PC-9 (cell line): ENCODE measurements at regions not wholly inside any gene's neighbourhood (a gene's known extent, or its start where the extent isn't known, plus 50 kb on each side); places are given as distances from the start of the nearest gene placed in this dataset.

Experiments
- CTCF ChIP-seq: fragments of 200-600 bp; sonication (generic); conservative IDR thresholded peaks from 2 replicates; pipeline ENCODE4 v1.6.1; 2017; ENCODE audit warnings: mixed run types, antibody characterized with exemption, mild to moderate bottlenecking, moderate library complexity
- EZH2 ChIP-seq: fragments of 200-600 bp; sonication (generic); IDR thresholded peaks from 2 replicates; pipeline ENCODE4 v1.8.0; 2017; ENCODE audit warnings: antibody characterized with exemption, low read depth

- no peak for TF ChIP-seq CTCF
- TF ChIP-seq EZH2: no peak
Measured at GRCh38 chr2:175449616-175450015, 268.1 kb upstream of the ATP5MC3 start.
